UCSD-AML1 (cell line): ENCODE measurements at regions not wholly inside any gene's neighbourhood (a gene's known extent, or its start where the extent isn't known, plus 50 kb on each side); places are given as distances from the start of the nearest gene placed in this dataset.
"Not testable (repeated sequence)": the region's sequence is repeated elsewhere in the genome, so short reads cannot be mapped to it uniquely, and the experiment has no call there.

ENCODE experiments used
- DNase-seq: peaks from one replicate; lab custom pipeline; 2025; ENCODE audit not compliant: unreplicated experiment; lab: John Stamatoyannopoulos, UW

GRCh38 chr2:224121406-224122067 is 82.5 kb upstream of the SERPINE2 start:
- no peak for DNase-seq

DNA sequence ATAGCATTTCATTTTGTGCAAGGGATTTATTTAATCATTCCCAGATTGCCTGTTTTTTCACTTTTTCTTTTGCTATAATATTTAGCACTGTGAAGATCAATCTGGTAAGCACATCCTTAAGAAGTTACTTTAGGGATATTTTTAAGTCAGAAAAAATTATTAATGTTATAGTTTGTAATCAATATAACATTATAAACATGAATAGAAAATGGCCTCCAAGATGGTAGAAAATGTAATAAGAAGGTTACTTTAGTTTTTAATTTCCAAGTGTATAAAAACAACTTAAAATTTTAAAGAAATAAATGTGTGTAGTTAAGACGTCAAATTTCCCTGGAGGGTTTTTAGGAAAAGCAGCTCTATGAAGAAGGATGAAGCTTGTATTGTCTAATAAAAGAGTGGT is 81.9 kb upstream of the SERPINE2 start:
- no peak for DNase-seq

DNA sequence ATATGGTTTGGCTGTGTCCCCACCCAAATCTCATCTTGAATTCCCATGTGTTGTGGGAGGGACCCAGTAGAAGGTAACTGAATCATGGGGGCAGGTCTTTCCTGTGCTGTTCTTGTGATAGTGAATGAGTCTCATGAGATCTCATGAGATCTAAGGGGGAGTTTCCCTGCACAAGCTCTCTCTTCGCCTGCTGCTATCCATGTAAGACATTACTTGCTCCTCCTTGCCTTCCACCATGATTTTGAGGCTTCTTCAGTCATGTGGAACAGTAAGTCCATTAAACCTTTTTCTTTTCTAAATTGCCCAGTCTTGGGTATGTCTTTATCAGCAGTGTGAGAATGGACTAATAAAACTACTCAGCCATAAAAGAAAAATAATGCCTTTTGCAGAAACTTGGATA is 80.8 kb upstream of the SERPINE2 start:
- not testable (repeated sequence) for DNase-seq

DNA sequence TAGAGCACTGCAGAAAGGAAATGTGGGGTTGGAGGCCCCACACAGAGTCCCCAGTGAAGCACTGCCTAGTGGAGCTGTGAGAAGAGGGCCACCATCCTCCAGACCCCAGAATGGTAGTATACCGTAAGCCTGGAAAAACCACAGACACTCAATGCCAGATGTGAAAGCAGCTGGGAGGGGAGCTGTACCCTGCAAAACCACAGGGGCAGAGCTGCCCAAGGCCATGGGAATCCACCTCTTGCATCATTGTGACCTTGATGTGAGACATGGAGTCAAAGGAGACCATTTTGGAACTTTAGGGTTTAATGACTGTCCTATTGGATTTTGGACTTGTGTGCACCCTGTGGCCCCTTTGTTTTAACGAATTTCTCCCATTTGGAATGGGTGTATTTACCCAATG is 75.3 kb upstream of the SERPINE2 start:
- DNase-seq, result no peak

DNA sequence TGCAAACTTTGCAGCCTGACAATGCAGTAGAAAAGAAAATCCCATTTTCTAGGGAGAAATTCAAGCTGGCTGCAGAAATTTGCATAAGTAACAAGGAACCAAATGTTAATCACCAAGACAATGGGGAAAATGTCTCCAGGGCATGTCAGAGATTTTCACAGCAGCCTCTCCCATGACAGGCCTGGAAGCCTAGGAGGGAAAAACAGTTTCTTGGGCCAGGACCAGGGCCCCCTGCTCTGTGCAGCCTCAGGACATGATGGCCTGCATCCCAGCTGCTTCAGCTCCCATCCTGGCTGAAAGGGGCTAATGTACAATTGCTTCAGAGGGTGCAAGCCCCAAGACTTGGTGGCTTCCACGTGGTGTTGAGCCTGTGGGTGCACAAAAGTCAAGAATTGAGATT is 74.8 kb upstream of the SERPINE2 start:
- DNase-seq, result not testable (repeated sequence)

- DNase-seq, result no peak
Observed at GRCh38 chr2:224111576-224111975, 72.5 kb upstream of the SERPINE2 start.

DNA sequence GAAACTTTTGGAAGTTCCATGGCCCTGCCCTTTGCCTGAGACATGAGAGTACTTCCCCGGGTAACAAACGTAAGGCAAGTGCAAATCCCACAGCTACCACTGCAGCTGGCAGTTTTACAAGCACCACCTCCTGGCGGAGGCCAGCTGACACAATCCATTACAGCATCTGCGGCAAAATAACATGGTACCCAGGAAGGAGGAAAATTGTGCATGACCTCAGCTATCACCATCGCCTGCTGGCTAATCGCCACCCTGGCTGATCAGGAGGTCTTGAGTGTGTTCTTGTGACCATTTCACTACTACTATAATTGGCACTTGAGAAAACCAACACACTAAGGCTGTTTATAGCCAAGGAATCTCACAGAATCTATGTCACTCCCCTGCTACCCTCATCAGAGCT is 71.7 kb upstream of the SERPINE2 start:
- DNase-seq, result no peak

DNA sequence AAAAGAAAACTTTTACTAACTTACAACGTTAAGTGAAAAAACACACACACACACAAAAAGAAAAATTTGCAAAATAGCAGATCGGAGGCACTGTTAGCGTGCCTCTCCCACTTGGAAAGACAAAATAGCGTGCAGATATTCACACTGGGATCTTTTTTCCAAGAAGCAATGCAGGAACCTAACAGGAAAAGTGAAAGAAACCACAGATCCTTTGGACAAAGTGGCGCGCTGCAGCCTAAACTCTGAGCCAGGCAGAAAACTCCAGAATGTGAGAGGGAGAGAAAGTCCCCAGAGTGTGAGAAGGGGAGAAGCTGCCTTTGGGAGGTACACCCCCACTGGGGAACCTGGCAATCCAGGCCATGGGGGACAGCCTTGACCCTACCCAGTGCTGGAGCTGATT is 70.7 kb upstream of the SERPINE2 start:
- no peak for DNase-seq

GRCh38 chr2:224106794-224107193 is 67.7 kb upstream of the SERPINE2 start:
- no peak for DNase-seq

DNA sequence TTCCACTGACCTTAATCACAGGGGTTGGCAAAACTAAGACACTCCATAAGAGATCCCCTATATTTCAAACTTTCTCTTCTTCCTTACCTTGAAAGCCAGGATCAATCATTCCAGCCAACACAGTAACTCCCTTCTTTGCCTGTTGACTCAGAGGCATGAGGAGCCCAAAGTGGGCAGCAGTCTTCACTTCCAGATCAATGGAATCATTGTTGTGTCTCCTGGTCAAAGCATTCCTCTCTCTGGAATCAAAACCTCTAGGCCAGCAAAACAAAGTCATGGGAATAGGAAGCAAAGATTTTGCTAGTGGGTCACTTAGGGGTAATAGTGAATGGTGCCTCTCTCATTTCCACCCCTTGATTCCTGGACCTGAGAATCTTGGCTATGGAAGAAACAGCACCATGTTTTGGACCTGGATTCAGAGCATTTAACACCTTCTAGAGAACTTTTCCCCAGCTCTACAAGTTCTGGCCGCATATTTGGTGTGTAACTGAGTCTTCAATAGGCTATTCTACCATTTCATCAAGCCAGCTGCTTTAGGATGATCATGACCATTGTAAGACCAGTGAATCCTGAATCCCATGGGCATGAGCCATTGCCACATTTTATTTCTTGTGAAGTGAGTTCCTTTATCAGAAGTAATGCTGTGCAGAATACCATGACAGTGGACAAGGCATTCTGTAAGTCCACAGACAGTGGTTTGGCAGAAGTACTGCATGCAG is 65.7 kb upstream of the SERPINE2 start:
- DNase-seq, result no peak

DNA sequence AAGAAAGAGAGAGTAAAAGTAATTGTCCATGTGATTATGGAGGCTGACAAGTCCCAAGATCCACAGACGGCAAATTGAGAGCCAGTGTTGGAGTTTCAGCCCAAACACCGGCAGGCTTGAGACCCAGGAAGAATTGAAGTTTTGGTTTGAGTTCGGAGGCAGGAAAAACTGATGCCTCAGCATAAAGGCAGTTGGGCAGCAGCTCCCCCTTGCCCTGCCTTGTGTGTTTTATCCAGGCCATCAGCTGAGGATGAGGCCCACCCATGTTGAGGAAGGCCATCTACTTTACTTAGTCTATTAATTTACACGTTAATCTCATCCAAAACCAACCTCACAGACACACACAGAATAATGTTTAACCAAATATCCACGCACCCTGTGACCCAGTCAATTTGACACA is 64.6 kb upstream of the SERPINE2 start:
- DNase-seq, result no peak

- no peak for DNase-seq
Observed at GRCh38 chr2:224102991-224103390, 63.9 kb upstream of the SERPINE2 start.

GRCh38 chr2:224101820-224102630 is 62.9 kb upstream of the SERPINE2 start:
- DNase-seq, result no peak

DNA sequence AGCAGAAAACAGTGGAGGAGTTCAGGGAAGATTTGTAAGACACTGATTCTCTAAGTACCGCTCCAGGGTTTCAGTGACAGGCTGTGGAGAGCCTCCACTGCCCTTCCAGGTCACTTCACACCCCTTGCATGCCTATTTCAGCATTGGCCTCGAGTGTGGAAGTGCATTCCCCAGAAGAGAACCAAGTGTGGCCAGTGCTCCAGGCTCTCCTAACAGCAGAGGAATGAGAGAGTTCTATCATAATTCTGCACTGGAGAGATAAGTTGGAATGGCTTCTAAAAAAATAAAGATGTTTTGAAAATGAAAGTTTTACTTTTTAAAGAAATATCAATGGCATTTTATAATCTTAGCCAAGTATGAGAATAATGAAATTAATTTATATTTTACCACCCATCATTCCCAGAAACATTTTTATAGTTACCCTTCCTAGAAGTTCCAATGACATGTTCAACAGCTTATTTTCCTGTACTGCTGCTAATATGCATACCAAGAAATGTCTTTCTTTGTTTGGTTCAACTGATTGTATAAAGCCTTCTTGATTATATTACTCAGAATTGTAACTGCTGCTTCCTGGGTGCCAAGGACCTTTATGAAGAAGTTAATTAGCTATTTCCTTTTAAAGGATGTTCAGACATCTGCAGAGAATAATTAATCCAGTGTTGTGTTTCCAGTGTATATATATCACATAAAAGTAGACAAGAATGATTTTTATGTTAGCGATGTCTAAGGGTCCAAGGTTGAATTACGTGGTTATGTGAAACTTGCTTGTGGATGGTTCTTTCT is 61.0 kb upstream of the SERPINE2 start:
- no peak for DNase-seq

GRCh38 chr2:224098481-224099230 is 59.6 kb upstream of the SERPINE2 start:
- DNase-seq, result no peak

DNA sequence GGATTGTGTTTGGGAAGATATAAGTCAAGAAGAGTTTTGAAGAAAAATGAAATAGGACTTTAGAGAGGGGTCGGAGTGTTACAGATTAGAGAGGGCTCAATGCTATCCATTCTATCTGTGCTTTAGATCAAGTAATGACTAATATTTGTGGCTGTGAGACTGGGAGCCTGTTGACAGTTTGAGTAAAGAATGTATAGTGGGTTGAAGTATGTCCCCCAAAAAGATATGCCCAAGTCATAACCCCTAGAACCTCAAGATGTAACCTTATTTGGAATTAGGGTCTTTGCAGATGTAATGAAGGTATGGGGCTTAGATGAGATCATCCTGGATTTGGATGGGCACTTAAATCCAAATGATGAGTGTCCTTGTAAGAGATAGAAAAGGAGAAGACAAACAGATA is 55.3 kb upstream of the SERPINE2 start:
- DNase-seq, result no peak

GRCh38 chr2:224091671-224092070 is 52.6 kb upstream of the SERPINE2 start:
- DNase-seq, result not testable (repeated sequence)

- not testable (repeated sequence) for DNase-seq
Observed at GRCh38 chr2:224089606-224090005, 50.5 kb upstream of the SERPINE2 start.
